IPS-18c (cell line): ENCODE measurements at regions not wholly inside any gene's neighbourhood (a gene's known extent, or its start where the extent isn't known, plus 50 kb on each side); places are given as distances from the start of the nearest gene placed in this dataset.
A peak's percentile ranks its signal among the peaks of the same experiment; 100 is the strongest.

ENCODE experiments used
- H3K4me3 ChIP-seq: 2 replicates; pipeline ENCODE4 v1.7.0; 2013; ENCODE audit warnings: low read depth, mild to moderate bottlenecking, low read length, moderate library complexity; ENCODE audit not compliant: insufficient read depth
- H3K9me3 ChIP-seq: one replicate; pipeline ENCODE4 v1.6.1; 2013; ENCODE audit warnings: mild to moderate bottlenecking, low read length, moderate library complexity; ENCODE audit not compliant: control insufficient read depth, insufficient read depth

DNA sequence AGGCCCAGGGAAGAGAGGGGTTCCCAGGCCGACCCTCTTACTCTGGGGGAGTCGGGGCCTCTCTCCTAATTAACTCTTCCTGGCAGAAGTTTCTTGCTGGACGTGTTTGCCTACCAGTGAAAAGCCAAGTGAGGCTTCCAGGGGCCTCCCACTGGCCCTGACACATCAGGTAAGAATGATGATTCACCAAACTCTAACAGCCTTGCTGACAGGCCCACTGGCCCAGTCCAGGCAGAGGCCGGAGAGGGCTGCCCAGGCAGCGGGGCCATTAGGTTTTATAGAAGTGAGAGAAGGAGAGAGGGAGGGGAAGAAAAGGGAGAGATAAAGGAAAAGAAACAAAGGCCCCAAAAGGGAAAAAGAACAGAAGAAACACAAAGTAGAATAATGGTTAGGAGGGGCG lies 50.8 kb upstream of the FOXE1 start:
- H3K9me3 ChIP-seq, result no peaks in the 10 kb centered on the region
- H3K4me3 ChIP-seq, result no peak overlapping the region

- Histone ChIP-seq H3K4me3 (peak overlapping the region; percentile 83), H3K9me3 (no peaks in the 10 kb centered on the region)
Observed at GRCh38 chr9:97803167-97804058, 49.6 kb upstream of the FOXE1 start.
